Osteocyte (in vitro differentiated cells): ENCODE measurements at regions not wholly inside any gene's neighbourhood (a gene's known extent, or its start where the extent isn't known, plus 50 kb on each side); places are given as distances from the start of the nearest gene placed in this dataset.

Source experiments
- DNase-seq: peaks from one replicate; pipeline ENCODE4 v3.0.0; 2021; ENCODE audit warnings: mixed read lengths; ENCODE audit not compliant: unreplicated experiment; ENCODE audit errors: extremely low spot score
- H3K27ac Mint-ChIP-seq: one replicate; pipeline ENCODE4 v1.8.0; 2021; ENCODE audit warnings: mild to moderate bottlenecking, mixed read lengths; ENCODE audit not compliant: unreplicated experiment
- H3K27me3 Mint-ChIP-seq: one replicate; pipeline ENCODE4 v1.8.0; 2021; ENCODE audit warnings: mixed read lengths; ENCODE audit not compliant: unreplicated experiment
- H3K36me3 Mint-ChIP-seq: one replicate; pipeline ENCODE4 v1.8.0; 2021; ENCODE audit warnings: mixed read lengths; ENCODE audit not compliant: unreplicated experiment
- H3K4me1 Mint-ChIP-seq: one replicate; pipeline ENCODE4 v1.8.0; 2021; ENCODE audit warnings: mixed read lengths; ENCODE audit not compliant: unreplicated experiment
- H3K4me3 Mint-ChIP-seq: one replicate; pipeline ENCODE4 v1.8.0; 2021; ENCODE audit warnings: mild to moderate bottlenecking, moderate library complexity, mixed read lengths; ENCODE audit not compliant: unreplicated experiment
- H3K9me3 Mint-ChIP-seq: one replicate; pipeline ENCODE4 v1.8.0; 2021; ENCODE audit warnings: mixed read lengths; ENCODE audit not compliant: unreplicated experiment
- TF ChIP-seq, protein P1 (sequence below): fragments of 200-600 bp; sonication (generic); IDR thresholded peaks from 2 replicates; pipeline ENCODE4 v1.5.0; 2021; ENCODE audit warnings: antibody characterized with exemption, mild to moderate bottlenecking, moderate library complexity

DNA sequence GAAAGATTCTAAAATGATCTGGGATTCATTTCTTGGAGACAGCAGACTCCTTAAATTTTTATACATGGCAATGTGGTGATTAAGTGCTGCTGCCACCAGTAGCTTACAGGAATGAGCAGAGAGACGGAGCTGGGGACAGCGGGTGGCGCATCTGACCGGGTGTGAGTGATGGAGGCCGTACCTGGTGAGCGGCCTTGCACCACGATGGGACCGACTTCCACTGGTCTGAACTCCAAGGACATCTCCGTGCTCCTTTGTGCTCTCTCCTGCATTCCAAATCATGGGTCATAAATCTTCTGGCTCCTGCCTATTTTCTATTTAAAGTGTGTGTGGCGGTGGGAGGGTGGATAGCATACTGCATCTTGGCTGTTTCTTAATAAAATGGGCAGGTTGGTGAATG lies 262.6 kb downstream of the ABHD5 start:
- Mint-ChIP-seq H3K4me3 (no peak overlapping the region), H3K9me3 (no peaks in the 10 kb centered on the region), H3K36me3 (no peaks in the 10 kb centered on the region), H3K4me1 (peaks cover 15% of the 10 kb centered on the region), H3K27ac (no peak overlapping the region), H3K27me3 (peaks cover 42% of the 10 kb centered on the region)
- no peak for DNase-seq
- TF ChIP-seq, protein P1, sequence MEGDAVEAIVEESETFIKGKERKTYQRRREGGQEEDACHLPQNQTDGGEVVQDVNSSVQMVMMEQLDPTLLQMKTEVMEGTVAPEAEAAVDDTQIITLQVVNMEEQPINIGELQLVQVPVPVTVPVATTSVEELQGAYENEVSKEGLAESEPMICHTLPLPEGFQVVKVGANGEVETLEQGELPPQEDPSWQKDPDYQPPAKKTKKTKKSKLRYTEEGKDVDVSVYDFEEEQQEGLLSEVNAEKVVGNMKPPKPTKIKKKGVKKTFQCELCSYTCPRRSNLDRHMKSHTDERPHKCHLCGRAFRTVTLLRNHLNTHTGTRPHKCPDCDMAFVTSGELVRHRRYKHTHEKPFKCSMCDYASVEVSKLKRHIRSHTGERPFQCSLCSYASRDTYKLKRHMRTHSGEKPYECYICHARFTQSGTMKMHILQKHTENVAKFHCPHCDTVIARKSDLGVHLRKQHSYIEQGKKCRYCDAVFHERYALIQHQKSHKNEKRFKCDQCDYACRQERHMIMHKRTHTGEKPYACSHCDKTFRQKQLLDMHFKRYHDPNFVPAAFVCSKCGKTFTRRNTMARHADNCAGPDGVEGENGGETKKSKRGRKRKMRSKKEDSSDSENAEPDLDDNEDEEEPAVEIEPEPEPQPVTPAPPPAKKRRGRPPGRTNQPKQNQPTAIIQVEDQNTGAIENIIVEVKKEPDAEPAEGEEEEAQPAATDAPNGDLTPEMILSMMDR: no peak

DNA sequence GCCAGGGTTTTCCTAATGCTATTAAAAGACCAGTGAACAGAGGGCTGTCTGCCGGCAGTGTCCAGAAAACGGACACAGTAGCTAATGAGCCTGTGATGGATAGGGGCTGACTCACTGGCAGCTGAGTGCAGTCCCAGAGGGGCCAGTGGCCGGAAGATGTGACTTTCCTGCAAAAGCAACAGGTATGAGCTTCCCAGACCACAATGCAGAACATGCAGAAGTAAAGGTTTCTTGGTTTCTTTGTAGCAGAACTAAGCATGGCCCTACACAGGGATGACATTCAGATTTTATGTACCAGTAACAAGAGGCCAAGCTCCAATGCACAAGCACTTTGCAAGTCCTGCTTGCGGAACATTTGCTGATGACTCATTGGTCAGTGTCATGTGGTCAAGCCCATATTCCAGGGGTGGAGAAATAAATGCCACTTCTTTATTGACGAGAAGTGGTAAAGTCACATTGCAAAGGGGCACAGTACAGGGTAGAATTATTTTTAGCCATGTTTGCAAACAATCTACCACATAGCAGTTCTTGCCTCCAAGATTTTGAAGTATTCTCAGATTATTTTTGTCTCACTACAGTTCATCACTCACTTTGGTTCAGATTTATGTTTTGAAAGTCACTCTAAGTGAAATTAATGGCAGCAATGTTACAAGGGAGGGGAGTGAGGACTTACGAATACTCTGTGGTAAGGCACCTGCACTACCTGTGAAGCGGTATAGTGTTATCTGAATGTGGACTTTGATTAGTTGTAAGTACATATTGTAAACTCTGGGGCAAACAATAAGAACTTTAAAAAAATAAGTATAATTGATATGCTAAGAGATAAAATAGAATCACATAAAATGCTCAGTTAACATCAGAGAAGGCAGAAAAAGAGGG lies 263.3 kb downstream of the ABHD5 start:
- Mint-ChIP-seq H3K36me3 (no peaks in the 10 kb centered on the region), H3K4me1 (peaks cover 15% of the 10 kb centered on the region), H3K9me3 (no peaks in the 10 kb centered on the region), H3K4me3 (no peak overlapping the region), H3K27ac (no peak overlapping the region), H3K27me3 (peaks cover 44% of the 10 kb centered on the region)
- TF ChIP-seq, protein P1: no peak
- no peak for DNase-seq

DNA sequence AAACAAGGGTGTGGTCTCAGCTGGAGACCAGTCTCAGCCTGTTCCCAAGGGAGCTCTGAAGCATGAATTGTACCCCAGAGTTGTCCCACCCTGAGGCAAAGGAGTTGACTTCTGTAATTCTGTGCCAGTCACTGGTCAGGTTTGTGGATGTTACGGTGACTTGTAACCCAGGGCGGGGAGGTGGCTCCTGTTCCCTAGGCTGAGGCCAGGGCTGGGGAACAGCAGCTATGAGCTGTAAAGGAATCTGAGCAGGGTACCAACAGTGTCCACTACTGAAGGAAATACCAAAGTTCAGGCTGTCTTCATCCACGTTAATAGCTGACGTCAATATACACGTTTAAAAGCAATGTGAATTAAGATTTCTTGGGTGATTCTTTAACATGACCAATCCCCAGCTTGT lies 266.2 kb downstream of the ABHD5 start:
- no peak for DNase-seq

DNA sequence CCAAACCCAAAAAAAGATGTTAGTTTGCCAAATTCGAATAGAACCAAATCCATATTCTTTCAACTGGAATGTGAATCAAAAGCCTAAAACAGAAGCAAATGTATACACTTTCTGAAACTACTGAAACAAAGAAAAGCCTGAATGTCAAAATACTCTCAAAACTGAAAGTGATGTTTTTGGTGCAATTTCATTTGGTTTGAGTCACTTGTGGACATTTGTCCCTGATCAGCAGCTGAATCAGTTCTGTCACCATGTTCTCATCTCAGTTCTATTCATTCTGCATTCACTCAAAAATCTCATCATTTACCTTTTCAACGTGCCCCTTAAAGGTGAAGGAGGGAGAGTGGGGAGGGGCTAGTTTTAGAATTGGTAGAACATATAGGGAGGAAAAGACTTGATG lies 266.8 kb downstream of the ABHD5 start:
- Mint-ChIP-seq H3K36me3 (no peaks in the 10 kb centered on the region), H3K27ac (no peak overlapping the region), H3K4me1 (peaks cover 17% of the 10 kb centered on the region), H3K4me3 (no peak overlapping the region), H3K9me3 (no peaks in the 10 kb centered on the region), H3K27me3 (peaks cover 52% of the 10 kb centered on the region)
- TF ChIP-seq, protein P1: no peak
- DNase-seq: no peak

More for the DNA sequence above, 266.2 kb downstream of the ABHD5 start:
- TF ChIP-seq, protein P1: no peak
- peaks cover 48% of the 10 kb centered on the region for H3K27me3 Mint-ChIP-seq
- H3K4me3 Mint-ChIP-seq: no peak overlapping the region
- H3K9me3 Mint-ChIP-seq: no peaks in the 10 kb centered on the region
- H3K27ac Mint-ChIP-seq: no peak overlapping the region
- peaks cover 17% of the 10 kb centered on the region for H3K4me1 Mint-ChIP-seq
- no peaks in the 10 kb centered on the region for H3K36me3 Mint-ChIP-seq

DNA sequence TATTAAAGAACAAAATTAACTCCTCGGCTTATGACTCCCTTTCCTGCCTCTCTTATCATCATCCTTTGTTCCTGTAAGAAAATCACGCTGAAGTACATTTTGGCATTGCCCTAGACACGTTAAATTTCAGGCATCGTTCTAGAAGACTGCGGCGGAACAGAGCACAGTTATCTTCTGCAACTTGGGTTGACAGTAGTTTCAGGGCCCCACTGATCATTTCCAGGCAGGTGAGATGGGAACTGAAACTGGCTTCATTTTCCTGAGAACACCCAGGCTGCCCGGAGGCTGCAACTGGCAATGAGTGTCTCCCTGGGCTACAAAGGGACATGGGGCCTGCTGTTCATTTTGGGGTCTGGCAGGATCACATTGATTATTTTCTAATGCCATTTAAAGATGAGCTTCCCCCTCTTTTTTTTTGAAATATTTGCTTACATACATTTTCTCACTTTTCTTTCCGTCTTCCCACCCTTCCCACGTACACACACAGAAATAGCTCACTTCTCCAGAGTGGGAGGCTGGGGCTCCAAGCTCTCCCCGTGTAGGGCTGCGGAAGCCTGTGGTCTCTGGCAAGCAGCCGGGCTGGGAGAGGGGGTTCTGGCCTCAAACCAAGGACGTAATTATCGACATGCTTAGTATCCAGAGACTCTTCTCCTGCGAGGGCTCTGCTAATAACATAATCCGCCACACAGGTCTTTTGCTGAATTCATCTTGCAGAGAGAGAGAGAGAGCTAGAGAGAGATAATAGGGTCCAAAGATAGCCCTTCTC lies 267.4 kb downstream of the ABHD5 start:
- no peak overlapping the region for H3K4me3 Mint-ChIP-seq
- no peak overlapping the region for H3K27ac Mint-ChIP-seq
- H3K27me3 Mint-ChIP-seq: peaks cover 54% of the 10 kb centered on the region

More for the DNA sequence above, 267.4 kb downstream of the ABHD5 start:
- H3K9me3 Mint-ChIP-seq: no peaks in the 10 kb centered on the region
- H3K4me1 Mint-ChIP-seq: peaks cover 17% of the 10 kb centered on the region
- no peaks in the 10 kb centered on the region for H3K36me3 Mint-ChIP-seq
- DNase-seq: no peak
- TF ChIP-seq, protein P1: no peak
